ENCODE measurements at regions not wholly inside any gene's neighbourhood (a gene's known extent, or its start where the extent isn't known, plus 50 kb on each side); places are given as distances from the start of the nearest gene placed in this dataset.

DNA sequence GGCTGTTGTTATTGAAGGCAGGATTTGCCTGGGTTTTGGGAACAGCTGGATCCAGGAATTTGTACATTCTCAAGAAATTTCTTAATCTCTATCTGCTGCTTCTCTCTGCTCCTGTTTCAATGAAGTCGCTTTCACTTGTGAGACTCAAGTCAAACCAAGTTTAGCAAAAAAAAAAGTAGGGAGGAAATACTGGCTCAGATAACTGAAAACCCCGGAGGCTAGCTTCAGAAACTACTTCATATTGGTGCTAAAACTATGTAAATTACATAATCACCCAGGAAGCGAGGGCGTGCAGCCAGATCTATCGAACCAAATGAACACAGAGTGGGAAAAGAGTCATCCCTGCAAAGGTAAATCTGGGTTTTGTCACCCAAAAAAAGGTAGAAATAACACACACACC is 68.3 kb upstream of the FICD start:
- TF ChIP-seq, protein P1, sequence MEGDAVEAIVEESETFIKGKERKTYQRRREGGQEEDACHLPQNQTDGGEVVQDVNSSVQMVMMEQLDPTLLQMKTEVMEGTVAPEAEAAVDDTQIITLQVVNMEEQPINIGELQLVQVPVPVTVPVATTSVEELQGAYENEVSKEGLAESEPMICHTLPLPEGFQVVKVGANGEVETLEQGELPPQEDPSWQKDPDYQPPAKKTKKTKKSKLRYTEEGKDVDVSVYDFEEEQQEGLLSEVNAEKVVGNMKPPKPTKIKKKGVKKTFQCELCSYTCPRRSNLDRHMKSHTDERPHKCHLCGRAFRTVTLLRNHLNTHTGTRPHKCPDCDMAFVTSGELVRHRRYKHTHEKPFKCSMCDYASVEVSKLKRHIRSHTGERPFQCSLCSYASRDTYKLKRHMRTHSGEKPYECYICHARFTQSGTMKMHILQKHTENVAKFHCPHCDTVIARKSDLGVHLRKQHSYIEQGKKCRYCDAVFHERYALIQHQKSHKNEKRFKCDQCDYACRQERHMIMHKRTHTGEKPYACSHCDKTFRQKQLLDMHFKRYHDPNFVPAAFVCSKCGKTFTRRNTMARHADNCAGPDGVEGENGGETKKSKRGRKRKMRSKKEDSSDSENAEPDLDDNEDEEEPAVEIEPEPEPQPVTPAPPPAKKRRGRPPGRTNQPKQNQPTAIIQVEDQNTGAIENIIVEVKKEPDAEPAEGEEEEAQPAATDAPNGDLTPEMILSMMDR (IDR thresholded peaks at IDR 0.05): no peak
- intact Hi-C loops (cut with DNase I): no loop called here

DNA sequence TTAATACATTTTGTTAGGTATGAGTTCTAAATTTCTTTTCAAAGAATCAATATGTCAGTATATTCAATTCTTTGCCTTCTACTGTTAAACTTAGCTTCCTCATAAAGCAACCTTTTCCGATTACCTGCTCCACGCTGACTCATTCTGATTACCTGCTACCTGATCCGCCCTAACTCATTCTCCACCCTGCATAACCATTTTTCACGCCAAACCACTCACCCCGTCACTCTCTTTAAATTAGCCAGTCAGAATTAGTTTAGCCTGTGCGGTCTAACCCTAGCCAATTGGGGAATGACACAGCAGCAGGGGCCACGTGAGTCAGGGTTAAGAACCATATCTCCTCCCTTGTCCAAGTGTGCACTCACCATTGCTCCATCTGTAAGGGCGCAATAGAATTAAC is 72.2 kb upstream of the FICD start:
- intact Hi-C loops (cut with DNase I): no loop called here
- TF ChIP-seq, protein P1 (IDR thresholded peaks at IDR 0.05): no peak
- Histone ChIP-seq H3K4me3 (no peak overlapping the region), H3K9me3 (no peaks in the 10 kb centered on the region), H3K4me1 (no peaks in the 10 kb centered on the region), H3K27ac (no peak overlapping the region), H3K36me3 (no peaks in the 10 kb centered on the region), H3K27me3 (no peaks in the 10 kb centered on the region)
- DNase-seq (ENCODE audit: low spot score in 2 of 2): no peak

More for the DNA sequence above, 68.3 kb upstream of the FICD start:
- no peaks in the 10 kb centered on the region for H3K4me1 ChIP-seq
- H3K4me3 ChIP-seq: no peak overlapping the region
- no peak for DNase-seq (ENCODE audit: low spot score in 2 of 2)
- no peaks in the 10 kb centered on the region for H3K9me3 ChIP-seq
- no peaks in the 10 kb centered on the region for H3K36me3 ChIP-seq
- H3K27me3 ChIP-seq: no peaks in the 10 kb centered on the region
- no peak overlapping the region for H3K27ac ChIP-seq

DNA sequence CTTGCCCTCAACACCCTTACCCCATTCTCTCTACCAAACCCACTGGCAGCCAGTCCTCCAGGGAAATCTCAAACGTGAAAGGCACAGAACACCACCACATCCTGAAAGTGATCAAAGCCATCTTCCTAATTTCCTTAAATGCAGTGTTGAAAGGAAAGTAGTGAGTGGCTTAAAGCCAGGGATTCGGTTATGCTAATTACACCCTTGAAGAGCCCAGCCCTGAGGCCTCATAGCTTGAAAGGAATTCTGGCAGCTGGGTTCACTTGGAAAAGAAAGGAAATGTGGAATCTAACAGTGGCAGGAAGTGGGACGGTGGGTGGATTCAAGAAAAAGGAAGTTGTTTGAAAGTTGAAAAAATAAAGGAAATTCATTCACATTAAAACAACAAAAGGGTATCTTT is 73.0 kb upstream of the FICD start:
- Histone ChIP-seq H3K4me1 (no peaks in the 10 kb centered on the region), H3K27me3 (no peaks in the 10 kb centered on the region), H3K9me3 (no peaks in the 10 kb centered on the region), H3K36me3 (no peaks in the 10 kb centered on the region), H3K4me3 (no peak overlapping the region), H3K27ac (no peak overlapping the region)
- TF ChIP-seq, protein P1 (IDR thresholded peaks at IDR 0.05): no peak
- intact Hi-C loops (cut with DNase I): no loop called here
- DNase-seq (ENCODE audit: low spot score in 2 of 2): no peak

DNA sequence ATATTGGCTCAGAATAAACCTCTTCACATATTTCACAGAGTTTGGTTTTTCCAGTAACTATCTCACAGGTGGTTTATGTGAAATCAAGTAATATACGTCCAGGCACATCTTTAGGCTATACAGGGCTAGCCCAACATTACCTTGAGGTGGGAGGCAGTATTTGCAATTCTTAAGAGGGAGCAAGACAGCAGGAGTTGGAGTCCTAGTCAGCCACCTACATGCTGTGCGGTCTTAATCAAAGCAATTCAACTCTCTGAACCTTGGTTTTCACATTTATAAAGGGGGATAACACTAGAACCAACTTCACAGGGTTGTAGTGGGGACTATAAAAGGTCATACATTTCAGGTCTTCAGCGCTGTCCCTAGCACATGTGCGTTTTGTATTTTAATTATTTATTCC is 73.5 kb upstream of the FICD start:
- Histone ChIP-seq H3K9me3 (no peaks in the 10 kb centered on the region), H3K4me3 (no peak overlapping the region), H3K36me3 (no peaks in the 10 kb centered on the region), H3K27me3 (no peaks in the 10 kb centered on the region), H3K4me1 (no peaks in the 10 kb centered on the region), H3K27ac (no peak overlapping the region)
- TF ChIP-seq, protein P1 (IDR thresholded peaks at IDR 0.05): no peak
- DNase-seq (ENCODE audit: low spot score in 2 of 2): no peak
- intact Hi-C loops (cut with DNase I): no loop called here

DNA sequence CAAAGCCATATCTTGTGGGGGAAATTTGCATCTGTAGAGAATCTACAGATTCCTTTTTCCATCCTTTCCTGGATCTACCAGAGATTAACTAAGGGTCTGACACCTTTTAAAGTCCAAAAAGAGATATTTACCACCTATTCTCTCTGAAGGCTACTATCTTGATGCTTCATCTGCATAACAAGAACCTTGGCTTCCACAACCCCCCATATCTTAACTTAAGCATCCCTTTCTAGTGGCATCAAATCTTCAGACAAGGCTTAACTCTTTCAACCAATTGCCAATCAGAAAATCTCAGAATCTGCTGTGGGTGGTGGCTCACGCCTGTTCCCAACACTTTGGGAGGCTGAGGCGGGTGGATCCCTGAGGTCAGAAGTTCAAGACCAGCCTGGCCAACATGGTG is 74.3 kb upstream of the FICD start:
- Histone ChIP-seq H3K27ac (no peak overlapping the region), H3K27me3 (no peaks in the 10 kb centered on the region), H3K4me1 (no peaks in the 10 kb centered on the region), H3K4me3 (no peak overlapping the region), H3K36me3 (no peaks in the 10 kb centered on the region), H3K9me3 (no peaks in the 10 kb centered on the region)
- TF ChIP-seq, protein P1 (IDR thresholded peaks at IDR 0.05): no peak
- intact Hi-C loops (cut with DNase I): no loop called here
- DNase-seq (ENCODE audit: low spot score in 2 of 2): no peak

DNA sequence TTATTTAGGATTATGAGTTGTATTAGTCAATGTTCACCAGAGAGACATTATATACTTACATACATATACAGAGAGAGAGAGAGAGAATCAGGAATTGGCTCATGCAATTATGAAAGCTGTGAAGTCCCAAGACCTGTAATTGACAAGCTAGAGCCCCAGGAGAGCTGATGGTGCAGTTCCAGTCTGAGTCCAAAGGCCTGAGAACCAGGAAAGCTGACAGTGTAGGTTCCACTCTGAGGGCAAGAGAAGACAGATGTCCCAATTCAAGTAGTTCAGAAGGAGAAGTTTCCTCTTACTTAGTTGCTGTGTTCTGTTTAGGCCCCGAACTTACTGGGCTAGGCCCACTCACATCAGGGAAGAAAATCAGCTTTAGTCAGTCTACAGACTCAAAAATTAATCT is 76.4 kb upstream of the FICD start:
- no peaks in the 10 kb centered on the region for H3K4me1 ChIP-seq
- H3K36me3 ChIP-seq: no peaks in the 10 kb centered on the region
- H3K27me3 ChIP-seq: no peaks in the 10 kb centered on the region
- H3K27ac ChIP-seq: no peak overlapping the region
- DNase-seq (ENCODE audit: low spot score in 2 of 2): no peak
- no peak overlapping the region for H3K4me3 ChIP-seq
- H3K9me3 ChIP-seq: no peaks in the 10 kb centered on the region
- TF ChIP-seq, protein P1 (IDR thresholded peaks at IDR 0.05): no peak
- intact Hi-C loops (cut with DNase I): no loop called here
